GM12865 (cell line): ENCODE measurements at regions not wholly inside any gene's neighbourhood (a gene's known extent, or its start where the extent isn't known, plus 50 kb on each side); places are given as distances from the start of the nearest gene placed in this dataset.

Experiments used
- DNase-seq: peaks from one replicate; pipeline ENCODE4 v3.0.0; 2010; ENCODE audit warnings: low read depth
- H3K4me3 ChIP-seq: 2 replicates; pipeline ENCODE4 v1.5.1; 2011; ENCODE audit warnings: mild to moderate bottlenecking, low read depth, low read length, control low read depth
- CTCF ChIP-seq: IDR thresholded peaks from 2 replicates; pipeline ENCODE4 v1.5.1; 2011; ENCODE audit warnings: low read length, control low read depth, low read depth, inconsistent platforms; ENCODE audit not compliant: insufficient read depth; ENCODE audit errors: missing control alignments

- H3K4me3 ChIP-seq, result no peak overlapping the region
- no peak for DNase-seq
- TF ChIP-seq CTCF, result no peak
Observed at GRCh38 chr17:79408251-79408650, 202.6 kb downstream of the RBFOX3 start.

- no peak overlapping the region for H3K4me3 ChIP-seq
- no peak for TF ChIP-seq CTCF
- no peak for DNase-seq
Observed at GRCh38 chr17:79407385-79407784, 203.5 kb downstream of the RBFOX3 start.

GRCh38 chr17:79406316-79406715, 204.5 kb downstream of the RBFOX3 start:
- H3K4me3 ChIP-seq, result no peak overlapping the region
- DNase-seq, result no peak
- TF ChIP-seq CTCF, result no peak

GRCh38 chr17:79405823-79406222, 205.0 kb downstream of the RBFOX3 start:
- no peak overlapping the region for H3K4me3 ChIP-seq
- no peak for DNase-seq
- no peak for TF ChIP-seq CTCF

GRCh38 chr17:79404136-79404911, 206.5 kb downstream of the RBFOX3 start:
- TF ChIP-seq CTCF, result no peak
- no peak for DNase-seq
- no peak overlapping the region for H3K4me3 ChIP-seq

- no peak for TF ChIP-seq CTCF
- DNase-seq, result no peak
- H3K4me3 ChIP-seq, result no peak overlapping the region
Observed at GRCh38 chr17:79401704-79402674, 208.9 kb downstream of the RBFOX3 start.
